ENCODE measurements at regions not wholly inside any gene's neighbourhood (a gene's known extent, or its start where the extent isn't known, plus 50 kb on each side); places are given as distances from the start of the nearest gene placed in this dataset.

DNA sequence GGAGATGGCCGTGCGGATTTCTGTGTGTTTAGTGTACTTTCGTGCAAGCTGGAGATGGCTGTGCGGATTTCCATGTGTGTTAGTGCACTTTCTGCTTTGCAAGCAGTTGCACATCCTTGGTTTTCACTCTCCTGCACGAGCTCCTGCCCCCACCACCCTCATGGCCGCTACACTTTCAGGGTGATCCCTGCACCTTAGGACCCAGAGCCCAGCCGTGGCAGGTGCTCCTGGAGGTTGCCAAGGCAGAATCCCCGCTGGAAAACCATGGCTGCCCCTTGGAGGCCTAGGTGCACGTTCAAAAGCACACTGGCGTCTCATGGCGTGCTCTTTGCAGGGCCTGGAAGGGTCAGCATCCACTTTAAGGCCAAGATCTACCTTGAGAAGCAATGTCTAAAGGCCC is 311.0 kb upstream of the TNRC6C start:
- no peak for DNase-seq (ENCODE audit: low spot score)

DNA sequence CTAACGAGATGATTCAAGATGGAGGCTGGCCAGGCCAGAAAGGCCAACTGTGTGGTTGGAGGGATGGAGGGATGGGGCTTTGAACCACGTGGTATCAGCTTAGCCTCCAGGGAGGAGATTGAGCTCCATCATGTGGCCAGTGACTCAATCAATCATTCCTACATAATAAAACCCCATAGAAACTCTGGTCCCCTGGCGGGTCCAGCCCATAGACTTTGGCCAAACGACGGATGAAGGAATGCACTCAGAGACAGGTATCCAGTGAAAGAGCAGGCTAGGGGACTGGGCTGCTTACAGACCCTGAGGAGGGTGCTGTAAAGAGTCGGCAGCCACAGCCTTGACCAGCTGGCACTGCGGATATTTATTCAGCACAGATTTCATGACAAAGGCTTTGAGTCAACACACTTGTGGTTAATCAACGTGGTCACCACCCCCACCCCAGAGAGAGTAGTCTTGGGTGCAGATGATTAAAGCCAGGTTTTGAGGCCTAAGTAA is 308.7 kb upstream of the TNRC6C start:
- no peak for DNase-seq (ENCODE audit: low spot score)

DNA sequence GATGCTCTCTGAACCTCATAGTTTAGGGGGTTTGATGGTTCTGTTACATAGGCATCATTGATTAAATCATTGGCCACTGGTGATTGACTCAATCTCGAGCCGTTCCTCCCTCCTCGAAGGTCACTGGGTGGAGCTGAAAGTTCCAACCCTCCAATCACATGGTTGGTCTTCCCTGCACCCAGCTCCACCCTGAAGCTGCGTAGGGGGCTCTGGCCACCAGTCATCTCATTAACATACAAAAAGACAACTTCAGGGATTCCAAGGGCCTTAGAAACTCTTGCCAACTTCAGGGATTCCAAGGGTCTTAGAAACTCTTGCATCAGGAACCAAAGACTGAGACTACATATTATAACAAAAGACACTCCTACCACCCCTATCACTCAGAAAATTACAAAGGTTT is 306.5 kb upstream of the TNRC6C start:
- DNase-seq (ENCODE audit: low spot score) = no peak

DNA sequence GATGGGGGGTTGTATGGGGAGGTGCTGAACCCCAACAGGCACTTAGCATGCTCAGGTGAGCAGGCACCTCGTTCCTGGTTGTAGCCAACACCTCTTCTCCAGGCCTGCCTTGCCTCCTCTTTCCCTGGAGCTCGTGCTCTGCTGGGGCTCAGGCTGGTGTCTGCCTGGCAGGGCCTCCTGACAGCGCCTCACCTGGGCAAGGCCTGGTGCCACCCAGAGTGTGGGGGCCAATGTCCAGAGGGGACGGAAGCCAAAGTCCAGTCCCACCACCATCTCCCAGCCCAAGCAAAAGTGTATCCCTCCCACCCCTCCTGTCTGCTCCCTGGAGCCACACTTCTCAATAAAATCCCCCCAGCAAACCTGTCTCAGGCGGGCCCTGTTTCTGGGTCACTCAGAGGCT is 304.2 kb upstream of the TNRC6C start:
- no peak for DNase-seq (ENCODE audit: low spot score)

DNA sequence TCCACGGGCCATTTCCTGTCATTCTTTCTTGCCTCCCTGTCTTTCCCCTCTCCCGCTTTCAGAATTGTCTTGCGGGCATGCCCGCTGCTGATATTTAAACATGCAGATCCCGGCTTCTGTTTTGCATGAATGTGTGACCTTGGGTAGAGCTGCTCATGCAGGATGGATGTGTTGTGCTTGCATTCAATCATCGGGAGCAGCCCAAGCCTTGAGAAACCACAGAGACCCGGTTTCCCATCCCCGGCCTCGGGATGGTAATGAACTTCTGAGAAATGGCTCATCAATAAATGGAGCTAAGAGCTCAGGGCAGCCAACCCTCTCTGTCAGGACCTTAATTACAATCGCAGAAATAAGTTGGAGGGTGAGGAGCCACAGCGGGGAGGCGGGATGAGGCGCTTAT is 303.7 kb upstream of the TNRC6C start:
- no peak for DNase-seq (ENCODE audit: low spot score)

DNA sequence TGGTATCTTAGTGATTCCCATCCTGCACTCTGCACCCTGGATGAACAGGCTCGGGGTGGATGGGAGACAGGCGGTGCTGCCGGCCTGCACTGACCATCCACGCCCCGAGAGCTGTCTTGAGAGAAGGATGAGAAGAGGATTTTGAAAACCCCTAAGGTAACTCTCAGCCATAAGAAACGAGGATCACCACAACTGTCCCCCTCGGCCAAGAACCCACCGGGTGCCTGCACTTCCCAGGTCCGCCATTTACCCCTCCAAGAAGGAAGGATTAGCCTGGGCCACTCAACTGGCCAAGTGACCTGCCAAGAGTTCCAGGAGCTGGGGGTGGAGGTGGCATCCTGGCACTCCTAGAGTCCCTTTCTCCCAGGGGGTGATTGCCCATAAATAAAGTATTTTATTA is 302.4 kb upstream of the TNRC6C start:
- no peak for DNase-seq (ENCODE audit: low spot score)

DNA sequence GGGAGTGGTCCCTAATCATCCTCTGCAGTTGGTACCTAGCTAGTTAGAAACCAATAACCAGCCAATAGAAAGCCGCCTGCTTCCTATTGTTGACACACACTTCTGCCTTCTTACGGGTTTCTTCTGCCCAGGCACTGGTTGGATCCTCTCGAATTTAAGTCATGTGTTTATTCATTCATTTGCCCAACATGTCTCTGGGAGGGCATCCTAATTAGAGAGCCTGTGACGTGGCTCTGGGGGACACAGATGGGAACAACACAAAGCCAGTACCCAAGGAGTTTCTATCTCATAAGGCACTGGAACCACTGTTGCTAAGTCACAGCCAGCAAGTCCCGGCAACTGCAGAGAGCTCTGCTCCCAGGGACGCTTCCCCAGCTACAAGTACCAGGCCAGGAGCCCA is 300.7 kb upstream of the TNRC6C start:
- no peak for DNase-seq (ENCODE audit: low spot score)

DNA sequence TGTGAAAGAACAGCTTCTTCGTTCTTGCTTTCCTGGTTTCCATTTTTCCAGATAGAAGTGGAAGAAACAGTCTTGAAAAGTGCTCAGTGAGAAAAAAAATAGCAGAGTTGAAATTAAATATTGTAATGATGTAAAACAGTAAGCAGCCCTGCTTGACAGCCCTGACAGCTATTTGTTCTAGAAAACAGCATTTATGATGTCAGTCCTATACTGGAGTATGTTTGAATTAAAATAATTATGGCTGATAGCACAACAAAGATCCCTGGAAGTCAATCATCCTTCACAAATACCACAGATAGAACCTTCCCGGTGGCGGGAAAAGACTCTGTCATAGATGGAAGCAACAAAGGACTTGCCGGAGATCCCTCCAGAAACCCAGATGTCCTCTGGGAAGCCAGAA is 298.0 kb upstream of the TNRC6C start:
- DNase-seq (ENCODE audit: low spot score) = no peak

DNA sequence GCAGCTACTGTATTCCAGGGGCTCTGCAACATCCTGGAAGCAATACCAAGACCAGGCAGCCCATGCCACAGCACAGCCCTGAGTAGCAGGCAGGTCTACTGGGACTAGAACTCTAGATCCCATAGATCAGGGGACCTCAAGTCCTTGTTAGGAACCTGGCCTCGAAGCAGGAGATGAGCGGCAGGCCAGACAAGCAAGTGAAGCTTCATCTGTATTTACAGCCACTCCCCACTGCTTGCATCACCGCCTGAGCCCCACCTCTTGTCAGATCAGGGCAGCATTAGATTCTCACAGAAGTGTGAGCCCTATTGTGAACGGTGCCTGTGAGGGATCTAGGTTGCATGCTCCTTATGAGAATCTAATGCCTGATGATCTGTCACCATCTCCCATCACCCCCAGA is 295.7 kb upstream of the TNRC6C start:
- no peak for DNase-seq (ENCODE audit: low spot score)

DNA sequence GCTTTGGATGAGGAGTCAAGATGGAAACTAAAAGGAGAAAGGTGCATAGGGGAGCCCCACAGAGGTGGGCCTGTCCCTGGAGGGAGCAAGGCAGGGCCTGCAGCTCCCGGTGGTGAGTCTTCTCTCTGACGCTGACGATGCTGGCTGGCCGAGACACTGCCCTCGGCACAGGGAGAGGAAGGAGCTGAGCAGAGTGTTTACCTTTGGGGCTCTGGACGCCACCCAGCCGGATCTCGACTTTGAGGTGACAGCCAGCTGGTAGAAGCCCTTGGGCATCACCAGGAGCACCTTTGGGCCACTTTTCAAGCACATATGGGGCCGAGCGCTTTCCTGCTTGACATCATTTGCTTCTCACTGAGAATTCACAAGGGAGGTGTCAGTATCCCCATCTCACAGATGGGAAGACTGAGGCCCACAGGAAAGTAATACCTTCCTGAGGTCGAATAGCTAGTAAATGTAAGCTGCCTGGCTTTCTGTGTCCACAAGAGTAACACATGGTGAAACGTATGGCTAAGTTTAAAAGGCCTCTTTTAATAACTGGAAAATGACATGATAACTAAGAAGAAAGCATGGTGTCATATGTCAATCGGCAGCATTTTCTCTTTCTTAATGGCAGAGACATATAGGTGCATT is 294.3 kb upstream of the TNRC6C start:
- no peak for DNase-seq (ENCODE audit: low spot score)

DNA sequence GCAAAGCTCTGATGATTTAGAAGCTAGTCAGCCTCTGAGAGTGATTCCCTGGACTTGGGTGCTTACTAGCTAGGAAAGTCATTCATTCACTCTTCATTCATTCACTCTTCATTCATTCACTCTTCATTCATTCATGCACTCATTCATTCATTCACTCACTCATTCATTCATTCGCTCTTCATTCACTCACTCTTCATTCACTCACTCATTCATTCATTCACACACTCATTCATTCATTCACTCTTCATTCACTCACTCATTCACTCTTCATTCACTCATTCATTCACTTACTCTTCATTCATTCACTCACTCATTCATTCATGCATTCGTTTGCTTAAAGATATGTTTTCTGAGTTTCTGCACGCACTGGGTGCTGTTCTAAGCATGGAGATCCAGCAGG is 292.7 kb upstream of the TNRC6C start:
- no peak for DNase-seq (ENCODE audit: low spot score)

DNA sequence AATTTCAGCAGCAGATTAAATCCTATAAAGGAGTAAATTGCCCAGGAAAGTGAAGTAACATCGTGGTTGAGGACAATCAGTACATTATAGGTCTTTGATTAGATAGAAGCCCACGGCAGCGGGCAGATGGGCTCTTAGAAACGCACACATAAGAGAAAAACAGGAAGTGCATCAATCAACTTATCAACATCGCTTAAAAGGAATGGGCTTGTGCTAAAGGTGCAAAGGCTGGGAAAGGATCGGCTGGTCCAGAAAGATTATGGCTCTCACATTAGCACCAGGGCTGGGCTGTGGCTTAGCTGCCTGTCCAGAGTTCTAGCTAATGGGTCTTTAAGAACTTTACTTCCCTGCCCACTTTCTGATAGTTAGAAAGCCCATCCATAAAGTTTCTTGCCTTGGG is 292.0 kb upstream of the TNRC6C start:
- no peak for DNase-seq (ENCODE audit: low spot score)

DNA sequence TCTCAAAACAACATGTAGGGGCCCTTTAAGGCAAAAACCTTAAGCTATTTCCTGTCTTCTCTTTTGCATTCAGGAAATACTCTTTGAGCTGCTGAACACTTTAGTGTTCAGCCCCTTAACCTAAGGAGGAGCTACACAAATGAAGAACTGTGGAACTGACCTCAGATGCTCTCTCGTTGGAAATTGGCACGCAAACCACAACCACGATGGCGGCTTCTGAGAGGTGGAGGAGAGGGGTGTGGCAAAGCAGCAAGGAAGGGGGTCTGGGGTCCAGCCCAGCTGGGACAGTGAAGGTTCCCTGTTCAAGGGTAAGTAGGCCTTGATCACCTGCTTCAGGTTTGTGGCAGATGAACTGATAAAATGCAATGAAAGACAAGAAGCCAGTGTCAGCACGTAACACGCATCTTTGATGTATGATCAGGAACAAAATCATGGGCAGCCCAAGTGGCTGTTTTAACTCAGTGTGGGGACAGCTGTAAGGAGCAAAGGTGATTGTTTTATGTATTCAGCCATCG is 291.6 kb upstream of the TNRC6C start:
- no peak for DNase-seq (ENCODE audit: low spot score)

DNA sequence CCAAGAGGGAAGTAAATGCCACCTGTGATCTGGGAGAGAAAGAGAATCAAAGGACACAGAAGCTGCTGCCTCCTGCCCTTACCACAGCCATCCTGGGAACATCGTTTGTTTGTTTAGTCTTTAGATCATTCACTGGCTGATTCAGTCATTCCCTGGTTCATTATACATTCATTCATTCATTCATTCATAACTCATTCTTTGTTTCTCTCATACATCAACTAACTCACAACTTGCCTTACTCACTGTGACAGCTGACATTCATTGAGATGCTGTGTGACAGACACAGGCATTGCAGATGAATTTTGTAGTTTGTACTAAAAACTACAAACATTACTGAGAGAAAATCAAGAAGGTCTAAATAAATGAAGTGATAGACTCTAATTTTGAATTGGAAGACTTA is 291.0 kb upstream of the TNRC6C start:
- no peak for DNase-seq (ENCODE audit: low spot score)

DNA sequence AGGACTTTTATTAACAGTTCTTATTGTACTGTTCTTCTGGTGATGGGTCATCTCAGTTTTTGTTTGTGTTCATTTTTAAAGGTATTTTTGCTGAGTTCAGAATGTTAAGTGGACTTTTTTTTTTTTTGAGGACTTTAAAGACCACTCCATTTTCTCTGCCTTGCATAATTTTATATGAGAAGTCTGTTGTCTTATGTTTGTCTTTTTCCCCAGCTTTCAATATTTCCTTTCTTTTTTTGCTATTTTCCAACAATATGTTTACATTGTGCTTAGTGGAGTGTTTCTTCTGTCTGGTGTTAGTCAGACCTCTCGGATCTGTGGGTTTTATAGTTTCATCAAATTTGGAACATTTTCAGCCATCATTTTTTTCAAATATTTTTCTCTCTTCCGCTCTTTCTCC is 290.0 kb upstream of the TNRC6C start:
- DNase-seq (ENCODE audit: low spot score) = no peak

DNA sequence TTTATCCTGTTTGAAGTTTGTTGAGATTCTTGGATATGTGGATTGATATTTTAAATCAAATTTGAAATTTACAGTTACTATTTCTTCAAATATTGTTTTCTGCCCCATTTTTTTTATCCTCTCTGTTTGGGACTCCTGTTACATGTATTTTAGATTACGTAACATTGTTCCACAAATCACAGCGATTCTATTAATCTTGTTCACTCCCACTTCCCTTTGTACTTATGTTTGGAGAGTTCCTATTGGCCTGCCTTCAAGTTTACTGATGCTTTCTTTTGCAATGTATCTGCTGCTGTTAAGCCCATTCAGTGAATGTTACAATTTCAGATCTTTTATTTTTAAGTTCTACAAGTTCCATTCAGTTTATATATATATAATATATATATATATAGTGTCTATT is 288.3 kb upstream of the TNRC6C start:
- no peak for DNase-seq (ENCODE audit: low spot score)

DNA sequence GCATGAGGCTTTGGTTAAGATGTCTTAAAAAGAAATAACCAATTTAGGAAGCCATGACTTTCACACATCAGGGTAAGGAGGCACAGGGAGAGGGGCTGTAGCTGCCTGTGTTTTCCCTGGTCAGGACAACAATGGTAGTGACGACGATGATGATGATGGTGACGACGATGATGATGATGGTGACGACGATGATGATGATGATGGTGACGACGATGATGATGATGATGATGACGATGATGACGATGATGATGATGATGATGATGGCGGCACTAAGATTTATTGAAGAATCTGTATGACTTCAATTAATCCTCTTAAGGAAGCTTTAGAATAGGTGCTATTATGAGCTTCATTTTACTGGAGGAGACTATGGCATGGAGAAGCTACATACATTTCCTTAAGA is 284.1 kb upstream of the TNRC6C start:
- no peak for DNase-seq (ENCODE audit: low spot score)

DNA sequence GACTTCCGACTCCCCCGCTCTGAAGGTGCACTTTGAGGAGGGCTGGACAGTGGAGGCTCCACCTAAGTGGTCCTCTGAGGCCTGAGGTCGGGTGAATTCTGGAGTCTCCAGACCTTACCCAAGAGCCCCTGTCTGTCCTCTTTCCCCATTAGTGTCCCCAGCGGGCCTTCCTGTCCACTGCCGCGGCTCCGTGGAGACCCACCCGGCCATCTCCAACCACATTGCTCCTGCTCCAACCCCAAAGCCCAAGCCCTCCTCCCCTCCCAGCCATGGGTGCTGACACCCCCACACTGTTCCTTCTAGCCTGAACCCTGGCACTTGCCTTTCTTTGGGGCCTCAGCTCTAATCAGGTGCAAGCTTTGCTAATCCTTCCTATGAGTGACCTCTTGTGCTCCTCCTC is 283.1 kb upstream of the TNRC6C start:
- DNase-seq (ENCODE audit: low spot score) = no peak

DNA sequence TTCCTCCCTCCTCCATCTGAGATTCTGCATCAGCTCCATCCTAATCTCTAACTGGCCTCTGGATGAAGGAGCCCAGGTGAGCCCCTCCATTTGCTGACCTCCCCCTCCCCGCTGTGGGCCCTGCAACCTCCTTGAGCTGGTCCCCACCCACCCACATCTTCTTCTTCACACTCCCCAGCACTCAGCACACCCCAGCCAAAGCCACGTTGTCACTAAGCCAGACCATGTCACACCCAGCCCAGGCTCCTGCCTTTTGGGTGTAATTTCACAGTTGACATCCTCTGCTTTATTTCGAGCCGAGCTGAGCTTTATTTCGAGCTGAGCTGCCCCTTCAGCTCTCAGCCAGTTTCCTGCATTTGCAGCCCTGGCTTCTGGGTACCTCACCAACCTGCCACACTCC is 282.7 kb upstream of the TNRC6C start:
- no peak for DNase-seq (ENCODE audit: low spot score)

DNA sequence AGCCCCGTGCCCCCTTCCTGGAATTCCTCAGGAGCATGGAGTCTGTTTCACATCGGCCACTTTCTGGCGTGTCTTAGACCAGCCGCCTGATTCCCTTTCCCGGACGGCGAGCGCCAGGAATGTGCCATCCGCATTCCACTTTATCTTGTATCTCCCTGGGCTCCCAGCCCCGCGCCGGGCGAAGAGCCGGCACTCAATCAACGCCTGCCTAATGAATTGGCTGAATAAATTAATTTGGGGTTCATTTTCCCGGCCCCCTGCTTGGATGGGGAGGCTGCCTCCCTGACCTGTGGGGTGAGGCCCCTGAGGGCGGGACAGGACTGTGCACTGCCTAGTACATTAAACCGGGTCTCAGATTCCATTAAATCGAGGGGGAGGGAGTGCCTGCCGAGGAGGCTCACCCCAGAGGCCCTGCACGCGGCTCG is 282.3 kb upstream of the TNRC6C start:
- no peak for DNase-seq (ENCODE audit: low spot score)

DNA sequence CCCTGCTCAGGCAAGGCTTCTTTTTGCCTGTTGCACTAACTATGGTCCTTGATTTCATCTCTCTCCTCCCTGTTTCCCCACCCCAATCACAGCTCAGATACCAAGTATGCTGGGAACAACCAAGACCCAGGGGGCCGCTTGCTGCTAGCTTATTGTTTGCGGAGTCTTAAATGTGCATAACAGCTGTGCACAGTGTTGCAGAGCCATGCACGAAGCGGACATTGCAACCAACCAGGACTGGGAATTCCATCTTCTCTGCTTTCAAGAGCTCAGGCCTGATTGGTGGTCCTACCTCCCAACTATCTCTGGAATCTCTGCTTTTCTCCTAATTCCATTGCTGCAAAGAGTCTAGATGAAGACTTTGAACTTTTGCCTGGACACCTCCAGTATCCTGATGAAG is 281.3 kb upstream of the TNRC6C start:
- DNase-seq (ENCODE audit: low spot score) = no peak

DNA sequence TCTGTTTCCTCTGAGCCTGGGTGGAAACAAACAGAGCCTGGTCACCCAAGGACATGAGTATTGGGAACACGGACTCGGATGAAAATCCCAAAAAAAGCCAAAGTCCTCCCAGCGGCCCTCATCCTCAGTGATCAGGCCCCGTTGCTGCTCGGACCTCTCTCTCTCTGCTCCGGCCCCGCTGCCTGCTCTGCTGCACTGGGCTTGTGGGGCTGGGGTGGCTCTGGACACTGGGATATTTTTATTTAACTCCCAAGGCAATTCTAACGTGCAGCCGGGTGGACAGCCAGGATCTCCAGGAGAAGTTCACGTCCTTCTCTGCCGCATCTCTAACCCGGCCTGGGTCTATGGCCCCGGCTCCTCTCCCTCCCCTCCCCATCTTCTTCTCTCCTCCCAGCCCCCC is 280.9 kb upstream of the TNRC6C start:
- no peak for DNase-seq (ENCODE audit: low spot score)

DNA sequence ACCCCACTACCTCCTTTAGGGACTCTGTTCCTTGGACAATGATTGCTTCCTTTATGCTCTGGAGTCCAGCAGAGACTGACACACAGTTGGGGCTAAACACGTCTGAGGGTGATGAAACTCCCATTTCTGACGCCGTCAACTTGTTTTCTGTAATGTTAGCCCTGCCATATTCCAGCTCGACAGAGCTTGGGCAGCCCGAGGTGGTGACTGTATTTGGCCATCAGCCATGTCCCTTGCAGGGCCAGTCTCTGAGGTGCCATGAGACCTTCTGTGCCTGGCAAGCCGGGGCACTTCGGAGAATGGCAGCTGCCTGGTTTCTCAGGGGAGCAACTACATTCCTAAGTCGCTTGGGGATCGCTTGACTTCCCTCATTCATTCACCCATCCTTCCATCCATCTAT is 278.9 kb upstream of the TNRC6C start:
- DNase-seq (ENCODE audit: low spot score) = no peak

DNA sequence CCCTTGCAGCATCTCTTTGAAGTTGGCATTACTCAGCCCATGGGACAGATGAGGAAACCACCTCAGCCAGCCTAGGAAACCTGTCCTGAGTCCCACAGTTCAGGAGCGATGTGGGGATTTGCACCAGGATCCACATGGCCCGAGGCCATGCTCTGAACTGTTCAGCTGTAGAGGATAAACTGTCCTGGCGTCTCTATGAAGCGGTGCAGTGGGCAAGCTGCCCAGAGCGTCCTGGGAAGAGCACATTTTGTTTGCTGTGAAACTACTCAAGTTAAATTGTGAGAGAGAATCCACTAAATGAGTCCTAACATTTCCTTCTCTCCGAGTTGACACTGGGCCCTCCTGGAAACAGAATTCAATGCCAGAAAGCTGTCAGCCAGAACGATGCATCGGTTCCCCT is 276.6 kb upstream of the TNRC6C start:
- DNase-seq (ENCODE audit: low spot score) = no peak

Data from HuH-7 (cell line).